HepG2 (cell line): ENCODE measurements at regions not wholly inside any gene's neighbourhood (a gene's known extent, or its start where the extent isn't known, plus 50 kb on each side); places are given as distances from the start of the nearest gene placed in this dataset.

ENCODE experiments used
- ATAC-seq: fragments of 200-7000 bp; cut with Tn5 transposase; 3 replicates; pipeline ENCODE4 v1.9.1; 2020; ENCODE audit warnings: mild to moderate bottlenecking, moderate library complexity
- BruUV-seq: library from RNA; stranded (reverse); fragments of 400-500 nt; replicated peaks from 2 replicates; lab custom pipeline; 2021; lab: Mats Ljungman, UMichigan
- CTCF ChIA-PET: fragments of 300-600 bp; formaldehyde crosslinking; extraction: SDS; loops from one replicate; lab custom pipeline; 2021; ENCODE audit warnings: low total read pairs, inconsistent platforms, low intra/inter-chr PET ratio; lab: Yijun Ruan, JAX
- POLR2A ChIA-PET: fragments of 350-600 bp; sonication (Branson Sonifier 250); formaldehyde crosslinking; loops from one replicate; lab custom pipeline; 2020; ENCODE audit warnings: antibody characterized with exemption, inconsistent platforms; lab: Yijun Ruan, JAX
- DNase-seq: peaks from one replicate; pipeline ENCODE4 v3.0.0-alpha.2; 2015; ENCODE audit warnings: low spot score
- FAIRE-seq: peaks from 3 replicates; lab custom pipeline; 2011; peaks lifted over from hg19 to GRCh38; lab: Jason Lieb, UNC
- H2AFZ ChIP-seq: one replicate; pipeline ENCODE4 v1.6.1; 2011; ENCODE audit warnings: low read length, inconsistent platforms
- H3K27ac ChIP-seq: fragments of 300-600 bp; 3 replicates; pipeline ENCODE4 v1.8.0; 2011; ENCODE audit warnings: mixed run types, mild to moderate bottlenecking, mixed read lengths, low read length, inconsistent platforms; ENCODE audit not compliant: insufficient read depth; ENCODE audit errors: extremely low read length
- H3K27me3 ChIP-seq, 2 experiments: fragments of 200-600 bp in 1 of 2; 2 replicates in 1 of 2; 3 replicates in 1 of 2; pipeline versions ENCODE4 v1.6.0 to v1.8.0; 2011; ENCODE audit warnings: low read length in 2 of 2, mild to moderate bottlenecking in 2 of 2, moderate library complexity in 2 of 2, inconsistent platforms in 1 of 2; ENCODE audit not compliant: insufficient read depth in 2 of 2, control insufficient read depth in 1 of 2
- H3K36me3 ChIP-seq, 2 experiments: fragments of 200-600 bp in 1 of 2; replicated peaks in 1 of 2; 2 replicates in 1 of 2; 3 replicates in 1 of 2; pipeline versions ENCODE4 v1.5.1 to v1.8.0; 2011; ENCODE audit warnings: low read length in 2 of 2, inconsistent platforms in 1 of 2; ENCODE audit not compliant: insufficient read depth in 2 of 2, control insufficient read depth in 1 of 2
- H3K4me1 ChIP-seq: 2 replicates; pipeline ENCODE4 v1.5.1; 2012; ENCODE audit warnings: low read length, inconsistent platforms; ENCODE audit not compliant: insufficient read depth
- H3K4me2 ChIP-seq: 2 replicates; pipeline ENCODE4 v1.6.0; 2011; ENCODE audit warnings: low read depth, low read length, inconsistent platforms
- H3K4me3 ChIP-seq, 3 experiments: fragments of 200-600 bp in 1 of 3; sonication (generic), shearing (Covaris generic) in 1 of 3; replicated peaks in 1 of 3; 2 replicates each; pipeline ENCODE4 v1.5.1; 2011 to 2016; ENCODE audit warnings: low read length in 3 of 3, inconsistent platforms in 2 of 3, low read depth in 2 of 3, mild to moderate bottlenecking in 2 of 3, control low read depth in 1 of 3, mixed read lengths in 1 of 3; ENCODE audit not compliant: insufficient read depth in 1 of 3
- H3K79me2 ChIP-seq: one replicate; pipeline ENCODE4 v1.6.1; 2011; ENCODE audit warnings: low read length, inconsistent platforms; ENCODE audit not compliant: insufficient read depth
- H3K9ac ChIP-seq: 2 replicates; pipeline ENCODE4 v1.6.0; 2011; ENCODE audit warnings: mild to moderate bottlenecking, low read depth, low read length, inconsistent platforms; ENCODE audit not compliant: insufficient read depth
- H3K9me3 ChIP-seq: 2 replicates; pipeline ENCODE4 v1.5.1; 2012; ENCODE audit warnings: mild to moderate bottlenecking, low read length
- H4K20me1 ChIP-seq: 2 replicates; pipeline ENCODE4 v1.6.0; 2011; ENCODE audit warnings: inconsistent platforms, mild to moderate bottlenecking, low read length, moderate library complexity; ENCODE audit not compliant: insufficient read depth
- EHMT2 ChIP-seq: fragments of 200-600 bp; sonication (generic); IDR thresholded peaks from 2 replicates; pipeline ENCODE4 v1.7.0; 2017; ENCODE audit warnings: antibody characterized with exemption, low read depth, low read length, borderline replicate concordance
- ELF1 ChIP-seq: sonication (generic); formaldehyde crosslinking; IDR thresholded peaks from 2 replicates; pipeline ENCODE4 v1.4.0; 2020; ENCODE audit warnings: missing genetic modification reagents
- FLYWCH1 ChIP-seq: sonication (generic); formaldehyde crosslinking; IDR thresholded peaks from 2 replicates; pipeline ENCODE4 v1.8.1; 2023; ENCODE audit warnings: mild to moderate bottlenecking, missing genetic modification reagents
- HCFC1 ChIP-seq: fragments of 150-350 bp; IDR thresholded peaks from 2 replicates; pipeline ENCODE4 v1.6.1; 2014; ENCODE audit warnings: low read depth, low read length
- MAFK ChIP-seq, 2 experiments: IDR thresholded peaks in 1 of 2; conservative IDR thresholded peaks in 1 of 2; 2 replicates each; pipeline ENCODE4 v1.6.1; 2011; ENCODE audit warnings: improper control_type of control experiment in 2 of 2, low read length in 2 of 2
- SNAI1 ChIP-seq: sonication (generic); formaldehyde crosslinking; IDR thresholded peaks from 2 replicates; pipeline ENCODE4 v1.5.0; 2020; ENCODE audit warnings: mild to moderate bottlenecking, missing genetic modification reagents, borderline replicate concordance
- ZNF230 ChIP-seq: sonication (generic); formaldehyde crosslinking; IDR thresholded peaks from 2 replicates; pipeline ENCODE4 v1.4.0; 2020; ENCODE audit warnings: mild to moderate bottlenecking, missing genetic modification reagents
- ZNF577 ChIP-seq: sonication (generic); formaldehyde crosslinking; IDR thresholded peaks from 2 replicates; pipeline ENCODE4 v1.4.0; 2020; ENCODE audit warnings: mild to moderate bottlenecking, low read depth, missing genetic modification reagents, borderline replicate concordance
- WGBS: methylation state at CpG from one replicate; pipeline ENCODE4 v1.1.6; 2017; ENCODE audit warnings: low lambda C conversion rate; 5-methylcytosine and 5-hydroxymethylcytosine counted together
- in situ Hi-C: cut with HindIII; loops from 2 replicates; pipeline ENCODE4 v1.10.0; 2017; ENCODE audit warnings: low pct_unique_long_range_greater_than_20kb; ENCODE audit not compliant: extremely low pct_ligation_motif_present
- intact Hi-C: fragments of 100-400 bp; cut with micrococcal nuclease; formaldehyde crosslinking; loops from one replicate; pipeline ENCODE4 v1.10.0; 2022; ENCODE audit not compliant: unreplicated experiment

DNA sequence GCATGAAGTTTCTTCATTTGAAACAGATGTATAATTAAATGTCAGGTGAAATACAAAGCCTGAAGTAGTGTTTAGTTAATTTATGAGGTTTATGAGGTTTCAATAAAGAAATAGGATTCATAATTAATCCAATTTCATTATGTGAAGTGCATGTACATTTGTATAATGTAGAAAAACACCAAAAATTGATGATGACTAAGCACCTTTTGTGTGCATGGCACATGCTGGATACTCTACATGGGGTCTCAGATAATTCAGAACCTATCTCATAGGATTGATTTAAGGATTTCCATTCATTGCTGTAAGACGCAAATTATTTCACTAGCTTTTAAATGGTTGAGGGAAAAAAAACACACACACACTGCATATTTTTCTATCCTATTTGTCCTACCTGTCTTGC is 143.9 kb downstream of the ESM1 start:
- Histone ChIP-seq H3K4me3 (no peak overlapping the region), H3K27ac (no peak overlapping the region), H3K9ac (no peak overlapping the region), H3K36me3 (no peaks in the 10 kb centered on the region), H2AFZ (no peak overlapping the region), H3K79me2 (no peaks in the 10 kb centered on the region), H3K9me3 (no peaks in the 10 kb centered on the region), H3K4me2 (no peak overlapping the region), H3K4me1 (no peaks in the 10 kb centered on the region), H4K20me1 (no peaks in the 10 kb centered on the region), H3K27me3 (no peaks in the 10 kb centered on the region; a peak in 1 of 5 replicates)
- CTCF ChIA-PET: no interaction called here
- intact Hi-C loops (no loop called here), in situ Hi-C loops (no loop called here)
- ATAC-seq: no peak
- TF ChIP-seq EHMT2 (no peak), MAFK (conservative IDR thresholded peaks at IDR 0.05 in 1 of 2, IDR thresholded peaks at IDR 0.05 in 1 of 2; ENCODE audit: low read length in 2 of 2) (peak; percentile 40 to 56; a peak in 3 of 4 replicates)
- BruUV-seq: no TSS peak
- WGBS: 3% methylated on average over 1 of the region's 1 CpG
- no peak for FAIRE-seq
- no peak for DNase-seq
- POLR2A ChIA-PET: no interaction called here

DNA sequence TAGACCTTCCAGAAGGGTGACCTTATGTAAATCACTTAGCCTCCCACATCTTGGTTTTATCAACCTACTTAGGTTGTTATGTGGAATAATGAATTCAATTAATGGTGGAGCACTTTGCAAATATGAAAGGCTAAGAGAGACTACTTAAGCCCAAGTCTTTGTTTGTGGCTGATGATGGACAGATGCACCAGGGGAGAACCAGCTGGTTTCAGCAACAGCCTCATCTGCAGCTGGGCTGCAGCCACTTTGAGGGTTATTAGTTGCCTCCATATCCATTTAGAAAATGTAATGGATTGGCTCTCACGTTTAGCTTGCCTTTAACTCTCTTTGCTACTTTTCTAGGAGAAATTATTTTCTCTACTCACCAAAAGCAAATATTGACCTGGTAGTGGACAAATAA is 146.6 kb downstream of the ESM1 start:
- ChIA-PET CTCF (no interaction called here), POLR2A (no interaction called here)
- Histone ChIP-seq H3K9me3 (no peaks in the 10 kb centered on the region), H3K4me1 (no peaks in the 10 kb centered on the region), H4K20me1 (no peaks in the 10 kb centered on the region), H3K9ac (no peak overlapping the region), H3K27ac (no peak overlapping the region), H3K79me2 (no peaks in the 10 kb centered on the region), H3K4me2 (no peak overlapping the region), H2AFZ (no peak overlapping the region), H3K36me3 (no peaks in the 10 kb centered on the region), H3K27me3 (no peaks in the 10 kb centered on the region), H3K4me3 (no peak overlapping the region)
- WGBS: 7% methylated on average over 1 of the region's 1 CpG
- ATAC-seq: no peak
- BruUV-seq: no TSS peak
- no peak for DNase-seq
- intact Hi-C loops: no loop called here
- FAIRE-seq: no peak
- no peak for TF ChIP-seq HCFC1
- no peak for TF ChIP-seq SNAI1
- TF ChIP-seq ZNF230 (CRISPR knock-in tag): no peak
- no peak for TF ChIP-seq ZNF577 (CRISPR knock-in tag)
- no peak for TF ChIP-seq ELF1 (CRISPR knock-in tag)
- TF ChIP-seq FLYWCH1: no peak
- in situ Hi-C loops: no loop called here
